Pancreas (tissue), 10 donors: ENCODE measurements at regions not wholly inside any gene's neighbourhood (a gene's known extent, or its start where the extent isn't known, plus 50 kb on each side); places are given as distances from the start of the nearest gene placed in this dataset.
"Not testable (repeated sequence)": the region's sequence is repeated elsewhere in the genome, so short reads cannot be mapped to it uniquely, and the experiment has no call there.

Source experiments
- ATAC-seq, 4 donors: fragments of 200-7000 bp; cut with Tn5 transposase; one replicate each; pipeline versions ENCODE4 v1.8.0 to v1.9.1; 2020; ENCODE audit warnings: mild to moderate bottlenecking in 4 of 4, moderate library complexity in 4 of 4
- DNase-seq, 6 donors: peaks; one replicate each; pipeline ENCODE4 v3.0.0-alpha.2; 2020
- FAIRE-seq: peaks from 2 replicates; lab custom pipeline; 2012; peaks lifted over from hg19 to GRCh38; lab: Jason Lieb, UNC
- H3K27ac ChIP-seq, 4 donors: fragments of 200-600 bp; sonication (generic); 1 replicate in 3 of 4; 2 replicates in 1 of 4; pipeline versions ENCODE4 v1.5.0 to v1.8.0; 2020
- H3K27me3 ChIP-seq, 4 donors: fragments of 200-600 bp; one replicate each; pipeline ENCODE4 v1.8.0; 2021
- H3K36me3 ChIP-seq, 3 donors: fragments of 200-600 bp; sonication (generic) in 1 of 3; one replicate each; pipeline versions ENCODE4 v1.5.0 to v1.8.0; 2020 to 2021
- H3K4me1 ChIP-seq, 3 donors: fragments of 200-600 bp; one replicate each; pipeline ENCODE4 v1.8.0; 2021
- H3K4me3 ChIP-seq, 4 donors: fragments of 200-600 bp; sonication (generic) in 2 of 4; one replicate each; pipeline versions ENCODE4 v1.5.0 to v1.8.0; 2020 to 2021
- H3K9me3 ChIP-seq, 4 donors: fragments of 200-600 bp; one replicate each; pipeline ENCODE4 v1.8.0; 2021
- CTCF ChIP-seq, 4 donors: fragments of 200-600 bp; sonication (generic) in 3 of 4; IDR thresholded peaks; one replicate each; pipeline versions ENCODE4 v1.5.0 to v1.8.0; 2021; ENCODE audit warnings: antibody characterized with exemption in 4 of 4
- WGBS, 2 donors: extraction: QIAGEN DNeasy Blood & Tissue Kit; methylation state at CpG; one replicate each; pipeline ENCODE4 v1.1.7; 2013; 5-methylcytosine and 5-hydroxymethylcytosine counted together
- intact Hi-C, 3 donors: fragments of 100-400 bp; cut with DNase I; formaldehyde crosslinking; loops; one replicate each; pipeline versions ENCODE4 v1.11.1 to v1.14.2; 2022
- donor health status: healthy with polysubstance abuse.
- donor health status: DM: no; HTN: no; CAD: no; lungs with moderate emphysema.
- donor health status: DM: no; HTN: no; CAD: no.
- donor health status: control.
- donor health status: control.
- donor health status: Bipolar disorder and iron deficiency.
- donor health status: DM: yes; HTN: yes; CAD: no.
- donor health status: DM: no; HTN: no; CAD: no.
- donor health status: DM: no; HTN: no; CAD: no.
- donor health status: DM: yes; HTN: yes; CAD: no.

GRCh38 chr7:101679653-101680173, 50.6 kb upstream of the MYL10 start:
- H3K9me3 ChIP-seq, DNase-seq, H3K4me1 ChIP-seq, FAIRE-seq, ATAC-seq, H3K27ac ChIP-seq, H3K36me3 ChIP-seq, H3K4me3 ChIP-seq, H3K27me3 ChIP-seq: not testable (repeated sequence)
- 91 to 94% methylated on average over 10 of the region's 10 CpGs for WGBS, 2 donors
- intact Hi-C loops, result loop anchor here in 2 of 3 donors (10.0 kb wide), 2 partner anchors 555 to 565 kb away; no protein-coding TSS in a partner anchor

GRCh38 chr7:101680406-101681145, 51.5 kb upstream of the MYL10 start:
- no peaks in the 10 kb centered on the region for H3K27me3 ChIP-seq
- intact Hi-C loops, result loop anchor here in 1 of 3 donors (10.0 kb wide), 1 partner anchor 554 kb away; no protein-coding TSS in a partner anchor
- H3K9me3 ChIP-seq, result no peaks in the 10 kb centered on the region
- FAIRE-seq (no peak), DNase-seq (no peak), ATAC-seq (peak in 1 of 4 donors; percentile 17)
- no peak overlapping the region for H3K27ac ChIP-seq
- H3K36me3 ChIP-seq, result no peaks in the 10 kb centered on the region
- no peak overlapping the region for H3K4me3 ChIP-seq
- no peaks in the 10 kb centered on the region for H3K4me1 ChIP-seq
- TF ChIP-seq CTCF (IDR thresholded peaks at IDR 0.05), result no peak
- 77 to 81% methylated on average over 22 of the region's 22 CpGs for whole genome bisulfite sequencing, 2 donors

- no peak for TF ChIP-seq CTCF (IDR thresholded peaks at IDR 0.05)
- DNase-seq (peak in 5 of 6 donors; percentile 38 to 65 (median 58)), ATAC-seq (peak; percentile 81 to 93 (median 90)), FAIRE-seq (no peak)
- H3K27me3 ChIP-seq, result no peaks in the 10 kb centered on the region
- H3K27ac ChIP-seq, result peak overlapping the region in 1 of 4 donors; percentile 41
- intact Hi-C loops, result loop anchor here in 1 of 3 donors (10.0 kb wide), 1 partner anchor 553 kb away; no protein-coding TSS in a partner anchor
- H3K36me3 ChIP-seq, result no peaks in the 10 kb centered on the region
- H3K9me3 ChIP-seq, result no peaks in the 10 kb centered on the region
- no peak overlapping the region for H3K4me3 ChIP-seq
- 26 to 31% methylated on average over 14 of the region's 14 CpGs for WGBS, 2 donors
- no peaks in the 10 kb centered on the region for H3K4me1 ChIP-seq
These were observed 52.3 kb upstream of the MYL10 start for GRCh38 chr7:101681170-101682007.

GRCh38 chr7:101684983-101685330, 55.9 kb upstream of the MYL10 start:
- Histone ChIP-seq H3K4me1 (peaks cover 0 to 7% (median 0%) of the 10 kb centered on the region in 3 donors), H3K36me3 (no peaks in the 10 kb centered on the region), H3K9me3 (no peaks in the 10 kb centered on the region), H3K4me3 (no peak overlapping the region), H3K27ac (no peak overlapping the region), H3K27me3 (no peaks in the 10 kb centered on the region)
- intact Hi-C loops, result loop anchor here in 1 of 3 donors (10.0 kb wide), 1 partner anchor 550 kb away; no protein-coding TSS in a partner anchor
- FAIRE-seq, result no peak
- DNase-seq, result no peak
- TF ChIP-seq CTCF (IDR thresholded peaks at IDR 0.05), result no peak
- 69 to 73% methylated on average over 5 of the region's 5 CpGs for WGBS, 2 donors
- no peak for ATAC-seq

- Histone ChIP-seq H3K27ac (no peak overlapping the region), H3K9me3 (no peaks in the 10 kb centered on the region), H3K4me1 (peaks cover 0 to 7% (median 0%) of the 10 kb centered on the region in 3 donors), H3K4me3 (no peak overlapping the region), H3K27me3 (no peaks in the 10 kb centered on the region), H3K36me3 (no peaks in the 10 kb centered on the region)
- 75 to 79% methylated on average over 9 of the region's 9 CpGs for WGBS, 2 donors
- no peak for TF ChIP-seq CTCF (IDR thresholded peaks at IDR 0.05)
- FAIRE-seq (no peak), DNase-seq (no peak), ATAC-seq (no peak)
- intact Hi-C loops, result loop anchor here in 1 of 3 donors (10.0 kb wide), 1 partner anchor 549 kb away; no protein-coding TSS in a partner anchor
These were observed 56.9 kb upstream of the MYL10 start for GRCh38 chr7:101686030-101686429.
